ENCODE measurements at regions not wholly inside any gene's neighbourhood (a gene's known extent, or its start where the extent isn't known, plus 50 kb on each side); places are given as distances from the start of the nearest gene placed in this dataset.

GRCh38 chr3:191702121-191702520 lies 241.2 kb downstream of the PYDC2 start:
- TF ChIP-seq CTCF (IDR thresholded peaks at IDR 0.05), result no peak
- TF ChIP-seq POLR2A (IDR thresholded peaks at IDR 0.05; ENCODE audit: low read depth), result no peak
- no peak for TF ChIP-seq POLR2AphosphoS5 (IDR thresholded peaks at IDR 0.05)
- no peak for TF ChIP-seq EP300 (IDR thresholded peaks at IDR 0.05)

All from esophagus muscularis mucosa (tissue), 4 donors.